Nephron (organoid): ENCODE measurements at regions not wholly inside any gene's neighbourhood (a gene's known extent, or its start where the extent isn't known, plus 50 kb on each side); places are given as distances from the start of the nearest gene placed in this dataset.
"Not testable (repeated sequence)": the region's sequence is repeated elsewhere in the genome, so short reads cannot be mapped to it uniquely, and the experiment has no call there.

Experiments used
- H3K27ac Mint-ChIP-seq, 3 experiments: 2 replicates each; pipeline ENCODE4 v1.8.0; 2020; ENCODE audit warnings: mixed read lengths in 3 of 3, mild to moderate bottlenecking in 2 of 3, moderate library complexity in 1 of 3
- H3K27me3 Mint-ChIP-seq: 2 replicates; pipeline ENCODE4 v1.8.0; 2021; ENCODE audit warnings: low read depth, mild to moderate bottlenecking, moderate library complexity, mixed read lengths
- H3K36me3 Mint-ChIP-seq: 2 replicates; pipeline ENCODE4 v1.8.0; 2020; ENCODE audit warnings: low read depth, mixed read lengths
- H3K4me1 Mint-ChIP-seq: 2 replicates; pipeline ENCODE4 v1.8.0; 2020; ENCODE audit warnings: mixed read lengths
- H3K4me3 Mint-ChIP-seq, 3 experiments: 2 replicates each; pipeline ENCODE4 v1.8.0; 2020; ENCODE audit warnings: mild to moderate bottlenecking in 3 of 3, mixed read lengths in 3 of 3, moderate library complexity in 2 of 3
- H3K9me3 Mint-ChIP-seq: 2 replicates; pipeline ENCODE4 v1.8.0; 2020; ENCODE audit warnings: mixed read lengths
- CTCF ChIP-seq, 3 experiments: fragments of 200-600 bp; sonication (generic); IDR thresholded peaks; one replicate each; pipeline ENCODE4 v1.5.0; 2021; ENCODE audit warnings: antibody characterized with exemption in 3 of 3; ENCODE audit not compliant: unreplicated experiment in 3 of 3

GRCh38 chr10:30724296-30724695, 94.7 kb upstream of the LYZL2 start:
- Mint-ChIP-seq H3K36me3 (no peaks in the 10 kb centered on the region), H3K27me3 (peaks cover 3% of the 10 kb centered on the region), H3K27ac (no peak overlapping the region), H3K4me1 (peaks cover 17% of the 10 kb centered on the region), H3K4me3 (no peak overlapping the region), H3K9me3 (no peaks in the 10 kb centered on the region)
- no peak for TF ChIP-seq CTCF (IDR thresholded peaks at IDR 0.05; ENCODE audit: unreplicated experiment in 3 of 3)

DNA sequence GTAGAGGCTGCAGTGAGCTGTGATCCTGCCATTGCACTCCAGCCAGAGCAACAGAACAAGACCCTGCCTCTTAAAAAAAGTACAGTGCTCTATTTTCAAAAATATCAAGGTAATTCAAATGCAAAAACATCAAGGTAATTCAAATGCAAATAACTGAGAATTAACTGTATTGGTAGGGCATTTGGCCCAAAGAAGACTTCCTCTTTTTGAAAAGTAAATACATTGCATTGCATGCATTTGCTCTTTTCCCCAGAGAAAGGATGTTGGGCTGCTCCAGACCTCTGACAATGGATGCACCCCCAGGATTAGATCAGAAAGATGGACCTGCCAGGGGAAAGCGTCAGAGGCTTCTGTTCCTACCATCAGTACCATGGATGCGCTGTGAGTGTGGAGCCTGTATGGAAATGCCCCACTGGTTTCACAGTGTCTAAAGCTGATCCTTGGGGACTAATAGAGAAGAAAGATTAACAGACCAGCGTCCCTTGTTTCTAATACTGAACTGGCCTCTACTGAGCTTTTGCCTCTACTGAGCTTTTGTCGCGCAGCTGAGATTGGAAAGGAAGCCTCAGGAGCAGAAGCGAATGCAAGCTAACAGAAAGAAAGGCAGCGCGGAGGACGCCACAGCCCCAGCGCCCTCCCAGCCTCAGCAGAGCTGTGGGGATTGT, 93.5 kb upstream of the LYZL2 start:
- Mint-ChIP-seq H3K4me1 (peaks cover 10% of the 10 kb centered on the region), H3K9me3 (no peaks in the 10 kb centered on the region), H3K27me3 (peaks cover 3% of the 10 kb centered on the region), H3K36me3 (no peaks in the 10 kb centered on the region), H3K27ac (no peak overlapping the region), H3K4me3 (no peak overlapping the region)
- TF ChIP-seq CTCF (IDR thresholded peaks at IDR 0.05; ENCODE audit: unreplicated experiment in 3 of 3) = no peak

- Mint-ChIP-seq H3K9me3 (no peaks in the 10 kb centered on the region), H3K27ac (no peak overlapping the region), H3K4me1 (no peaks in the 10 kb centered on the region), H3K4me3 (no peak overlapping the region), H3K27me3 (no peaks in the 10 kb centered on the region), H3K36me3 (no peaks in the 10 kb centered on the region)
- no peak for TF ChIP-seq CTCF (IDR thresholded peaks at IDR 0.05; ENCODE audit: unreplicated experiment in 3 of 3)
These were observed 90.3 kb upstream of the LYZL2 start for GRCh38 chr10:30719832-30720231.

- Mint-ChIP-seq H3K4me1 (peaks cover 7% of the 10 kb centered on the region), H3K27me3 (peaks cover 5% of the 10 kb centered on the region), H3K9me3 (peaks cover 16% of the 10 kb centered on the region), H3K4me3 (no peak overlapping the region), H3K36me3 (peaks cover 6% of the 10 kb centered on the region), H3K27ac (no peak overlapping the region)
- no peak for TF ChIP-seq CTCF (IDR thresholded peaks at IDR 0.05; ENCODE audit: unreplicated experiment in 3 of 3)
These were observed 80.3 kb upstream of the LYZL2 start for GRCh38 chr10:30709700-30710358.

DNA sequence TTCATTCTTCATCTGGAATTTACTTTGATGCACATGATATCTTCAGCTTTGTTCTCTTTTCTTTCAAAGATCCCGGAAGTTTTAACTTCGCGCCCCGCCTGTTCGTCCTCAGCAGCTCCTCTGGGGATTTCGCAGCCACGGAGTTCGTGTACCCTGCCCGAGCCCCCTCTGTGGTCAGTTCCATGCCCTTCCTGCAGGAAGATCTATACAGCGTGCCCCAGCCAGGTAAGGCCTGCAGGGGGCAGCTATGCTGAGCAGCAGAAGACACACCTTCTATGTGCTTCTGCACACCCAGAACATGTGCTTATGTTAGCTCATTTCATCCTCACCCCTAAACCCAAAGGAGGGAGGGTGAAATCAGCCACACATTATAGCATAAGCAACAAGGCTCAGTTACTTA, 79.7 kb upstream of the LYZL2 start:
- peaks cover 14% of the 10 kb centered on the region for H3K9me3 Mint-ChIP-seq
- H3K36me3 Mint-ChIP-seq = peaks cover 6% of the 10 kb centered on the region
- peaks cover 6% of the 10 kb centered on the region for H3K27me3 Mint-ChIP-seq
- peaks cover 13% of the 10 kb centered on the region for H3K4me1 Mint-ChIP-seq
- no peak overlapping the region for H3K4me3 Mint-ChIP-seq
- TF ChIP-seq CTCF (IDR thresholded peaks at IDR 0.05; ENCODE audit: unreplicated experiment in 3 of 3) = no peak
- no peak overlapping the region for H3K27ac Mint-ChIP-seq

DNA sequence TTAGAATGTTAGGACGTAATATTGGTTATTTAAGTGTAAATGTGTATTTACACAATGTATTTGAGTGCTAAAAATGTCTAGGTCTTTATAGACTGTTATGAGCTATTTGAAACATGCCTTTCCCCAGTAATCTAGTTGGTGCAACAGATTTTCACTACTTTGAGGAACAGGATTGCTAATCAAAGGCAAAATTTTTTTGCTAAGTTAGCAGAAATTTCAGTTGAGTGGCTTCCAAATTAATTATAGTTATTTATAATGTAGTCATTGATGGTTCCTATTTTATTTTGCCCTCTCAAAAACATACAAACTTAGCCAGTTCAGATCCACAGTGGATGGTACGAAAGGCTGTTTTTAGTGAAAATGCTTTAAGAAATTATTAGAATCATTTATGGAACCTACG, 78.7 kb upstream of the LYZL2 start:
- TF ChIP-seq CTCF (IDR thresholded peaks at IDR 0.05; ENCODE audit: unreplicated experiment in 3 of 3) = no peak
- Mint-ChIP-seq H3K4me3 (no peak overlapping the region), H3K9me3 (peaks cover 8% of the 10 kb centered on the region), H3K36me3 (peaks cover 3% of the 10 kb centered on the region), H3K4me1 (peaks cover 18% of the 10 kb centered on the region), H3K27ac (no peak overlapping the region), H3K27me3 (peaks cover 9% of the 10 kb centered on the region)

DNA sequence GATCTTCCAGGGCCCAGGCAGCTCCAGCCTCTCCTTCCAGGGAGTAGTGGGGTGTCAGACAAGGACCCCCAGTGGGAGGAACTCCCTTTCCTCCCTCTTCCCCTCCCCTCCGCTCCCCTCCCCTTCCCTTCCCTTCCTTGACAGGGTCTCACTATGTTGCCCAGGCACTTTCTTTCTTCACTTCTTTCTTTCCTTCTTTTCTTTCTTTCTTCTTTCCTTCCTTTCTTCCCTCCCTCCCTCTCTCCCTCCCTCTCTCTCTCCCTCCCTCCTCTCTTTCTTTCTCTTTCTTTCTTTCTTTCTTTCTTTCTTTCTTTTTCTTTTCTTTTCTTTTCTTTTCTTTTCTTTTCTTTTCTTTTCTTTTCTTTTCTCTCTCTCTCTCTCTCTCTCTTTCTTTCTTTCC, 76.6 kb upstream of the LYZL2 start:
- not testable (repeated sequence) for H3K36me3 Mint-ChIP-seq, H3K27ac Mint-ChIP-seq, H3K4me3 Mint-ChIP-seq, H3K27me3 Mint-ChIP-seq, H3K9me3 Mint-ChIP-seq
- H3K4me1 Mint-ChIP-seq = peaks cover 30% of the 10 kb centered on the region
